Retinal pigment epithelial cell (primary cell): ENCODE measurements at regions not wholly inside any gene's neighbourhood (a gene's known extent, or its start where the extent isn't known, plus 50 kb on each side); places are given as distances from the start of the nearest gene placed in this dataset.

Source experiments
- DNase-seq: peaks from one replicate; pipeline ENCODE4 v3.0.0-alpha.2; 2010; ENCODE audit warnings: low read depth
- H3K4me3 ChIP-seq: 2 replicates; pipeline ENCODE4 v1.5.1; 2011; ENCODE audit warnings: mild to moderate bottlenecking, low read length, control low read depth, moderate library complexity
- TF ChIP-seq, protein P1 (sequence below): conservative IDR thresholded peaks from 2 replicates; pipeline ENCODE4 v1.5.1; 2011; ENCODE audit warnings: low read depth, low read length, control low read depth, inconsistent platforms

DNA sequence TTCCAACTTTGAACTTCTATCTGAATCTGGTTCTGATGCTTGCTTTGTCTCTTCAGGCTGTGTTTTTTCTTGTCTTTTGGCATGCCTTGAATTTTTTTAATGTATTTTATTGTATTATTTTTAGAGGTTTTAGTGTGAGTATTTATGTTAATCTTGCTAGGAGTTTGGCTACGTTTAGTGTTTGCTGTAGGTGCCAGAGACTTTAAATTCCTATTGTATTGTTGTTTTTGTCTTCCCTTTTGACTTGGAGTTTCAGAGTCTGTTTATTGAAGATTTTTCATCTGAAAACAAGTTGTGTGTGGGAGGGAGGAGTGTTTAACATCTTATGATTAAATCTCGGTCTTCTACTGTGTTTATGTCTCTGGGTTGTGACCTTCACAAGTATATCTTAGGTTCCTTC lies 956.8 kb downstream of the TLE1 start:
- TF ChIP-seq, protein P1, sequence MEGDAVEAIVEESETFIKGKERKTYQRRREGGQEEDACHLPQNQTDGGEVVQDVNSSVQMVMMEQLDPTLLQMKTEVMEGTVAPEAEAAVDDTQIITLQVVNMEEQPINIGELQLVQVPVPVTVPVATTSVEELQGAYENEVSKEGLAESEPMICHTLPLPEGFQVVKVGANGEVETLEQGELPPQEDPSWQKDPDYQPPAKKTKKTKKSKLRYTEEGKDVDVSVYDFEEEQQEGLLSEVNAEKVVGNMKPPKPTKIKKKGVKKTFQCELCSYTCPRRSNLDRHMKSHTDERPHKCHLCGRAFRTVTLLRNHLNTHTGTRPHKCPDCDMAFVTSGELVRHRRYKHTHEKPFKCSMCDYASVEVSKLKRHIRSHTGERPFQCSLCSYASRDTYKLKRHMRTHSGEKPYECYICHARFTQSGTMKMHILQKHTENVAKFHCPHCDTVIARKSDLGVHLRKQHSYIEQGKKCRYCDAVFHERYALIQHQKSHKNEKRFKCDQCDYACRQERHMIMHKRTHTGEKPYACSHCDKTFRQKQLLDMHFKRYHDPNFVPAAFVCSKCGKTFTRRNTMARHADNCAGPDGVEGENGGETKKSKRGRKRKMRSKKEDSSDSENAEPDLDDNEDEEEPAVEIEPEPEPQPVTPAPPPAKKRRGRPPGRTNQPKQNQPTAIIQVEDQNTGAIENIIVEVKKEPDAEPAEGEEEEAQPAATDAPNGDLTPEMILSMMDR, result no peak
- no peak overlapping the region for H3K4me3 ChIP-seq
- no peak for DNase-seq

DNA sequence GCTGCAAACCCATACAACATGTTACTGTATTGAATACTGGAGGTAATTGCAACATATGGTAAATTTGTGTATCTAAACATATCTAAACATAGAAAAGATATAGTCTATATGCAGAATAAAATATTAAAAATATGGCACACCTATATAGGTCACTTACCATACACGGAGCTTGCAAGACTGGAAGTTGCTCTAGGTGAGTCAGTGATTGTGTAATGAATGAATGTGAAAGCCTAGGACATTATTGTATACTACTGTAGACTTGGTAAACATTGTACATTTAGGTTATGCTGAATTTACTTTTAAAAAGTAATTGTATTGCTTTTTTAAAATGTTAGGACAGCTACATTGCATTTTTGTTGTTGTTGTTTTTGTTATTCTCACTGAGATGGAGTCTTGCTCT lies 968.8 kb downstream of the TLE1 start:
- TF ChIP-seq, protein P1, result no peak
- H3K4me3 ChIP-seq, result no peak overlapping the region
- no peak for DNase-seq

DNA sequence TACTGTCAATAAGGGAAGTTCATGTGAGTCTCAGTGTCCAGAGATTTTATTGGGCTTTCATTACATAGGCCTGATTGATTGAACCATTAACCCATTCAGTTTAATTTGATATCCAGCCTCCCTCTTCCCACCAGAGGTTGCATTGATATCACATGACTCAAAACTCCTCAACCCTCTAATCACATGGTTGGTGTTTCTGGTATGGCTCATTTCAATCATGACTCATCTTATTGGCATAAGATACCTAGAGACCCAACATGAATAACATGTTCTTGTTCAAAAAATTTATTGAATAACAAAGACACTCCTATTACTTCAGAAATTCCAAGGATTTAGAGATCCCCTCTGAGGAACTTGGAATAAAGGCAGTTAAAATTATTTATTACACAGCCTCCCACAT lies 982.2 kb downstream of the TLE1 start:
- H3K4me3 ChIP-seq, result no peak overlapping the region
- TF ChIP-seq, protein P1, result no peak
- DNase-seq, result no peak

DNA sequence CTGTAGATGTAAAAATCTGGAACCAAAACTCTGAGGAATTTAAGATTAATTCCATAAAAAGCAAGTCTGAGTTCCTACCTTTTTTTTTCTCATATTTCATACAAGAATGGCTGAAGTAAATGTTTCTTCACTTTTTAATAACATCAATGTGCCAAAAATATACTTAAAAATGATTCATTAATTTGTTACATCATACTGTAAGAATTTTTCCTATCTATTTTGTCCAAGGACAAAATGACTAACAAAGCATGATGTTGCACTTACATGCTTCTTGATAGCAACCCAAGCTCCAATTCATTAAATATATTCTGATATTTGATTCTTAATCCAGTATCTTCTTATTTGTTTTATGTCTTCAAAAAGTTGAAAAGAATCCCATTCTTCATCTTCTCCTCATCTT lies 988.3 kb downstream of the TLE1 start:
- DNase-seq, result no peak
- no peak overlapping the region for H3K4me3 ChIP-seq
- TF ChIP-seq, protein P1, result no peak

DNA sequence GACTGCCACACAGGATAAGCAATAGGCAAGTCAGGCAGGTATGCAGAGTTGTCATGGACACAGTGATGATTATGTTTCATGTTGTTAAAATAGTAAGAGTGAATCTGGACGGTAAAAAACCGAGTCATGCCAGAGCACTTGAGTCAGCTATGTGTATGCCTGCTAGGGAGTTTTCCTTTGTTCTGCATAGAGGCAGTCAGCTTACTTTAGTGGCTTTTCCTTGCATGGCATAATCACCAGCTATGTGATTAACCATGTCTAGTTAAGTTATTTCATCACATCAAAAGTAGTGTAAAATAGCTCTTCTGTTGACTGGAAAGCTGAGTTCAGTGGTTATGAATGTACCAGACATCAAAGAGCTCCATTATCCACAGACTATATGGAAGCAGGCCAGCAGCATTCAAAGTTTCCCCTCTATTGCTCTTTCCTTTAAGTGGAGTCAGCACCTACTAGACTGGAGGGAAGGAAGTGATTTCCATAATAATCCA lies 989.8 kb downstream of the TLE1 start:
- no peak overlapping the region for H3K4me3 ChIP-seq
- TF ChIP-seq, protein P1, result no peak
- peak; percentile 97 for DNase-seq

DNA sequence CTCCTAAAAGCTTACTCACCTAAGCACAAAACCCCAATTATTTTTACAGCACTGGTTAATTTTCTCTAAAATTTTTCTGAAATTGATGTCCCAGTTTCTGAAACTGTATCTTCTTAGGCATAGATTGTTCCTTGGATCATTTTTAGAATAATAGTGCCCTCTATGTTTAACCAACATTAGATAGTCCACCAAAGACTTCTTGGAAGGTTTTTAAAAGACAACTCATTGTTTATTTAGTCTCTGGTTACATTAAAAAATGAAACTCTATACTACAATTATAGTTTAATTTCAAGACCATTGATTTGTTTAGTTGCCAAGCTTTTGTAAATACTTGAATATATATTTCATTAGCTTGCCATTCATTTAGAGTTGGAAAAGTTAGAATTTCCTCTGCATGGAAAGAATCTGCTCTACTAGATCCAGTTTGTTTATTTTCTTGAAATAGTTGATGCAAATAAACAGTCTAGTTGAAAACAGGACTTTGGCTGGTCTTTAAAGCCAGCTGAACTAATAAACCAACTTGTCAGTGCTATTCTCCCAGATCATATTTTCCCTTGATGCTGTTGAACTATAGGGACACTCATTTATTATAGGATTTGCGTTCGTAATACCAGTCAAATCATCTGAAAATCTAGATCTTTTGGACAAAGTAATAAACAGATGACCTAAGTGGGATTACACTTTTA lies 990.5 kb downstream of the TLE1 start:
- no peak overlapping the region for H3K4me3 ChIP-seq
- TF ChIP-seq, protein P1, result no peak
- DNase-seq, result no peak

DNA sequence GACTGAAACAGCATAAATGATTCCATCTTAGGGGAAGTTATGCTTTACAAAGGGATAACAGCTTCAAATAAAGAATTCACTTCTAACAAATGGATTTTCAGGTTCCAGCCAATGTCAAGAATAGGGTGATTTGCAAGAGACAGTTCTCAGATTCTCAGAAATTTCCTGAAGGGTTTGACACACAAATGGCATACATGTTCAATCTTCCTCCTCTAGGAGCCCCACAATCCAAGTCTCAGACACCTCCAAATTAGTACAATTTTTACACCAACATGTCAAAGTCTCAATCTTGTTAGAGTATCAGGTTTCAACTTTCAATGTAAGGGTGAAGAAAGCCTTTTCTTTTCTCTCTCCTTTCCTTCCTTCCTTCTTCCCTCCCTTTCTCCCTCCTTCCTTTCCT lies 996.6 kb downstream of the TLE1 start:
- TF ChIP-seq, protein P1, result no peak
- no peak overlapping the region for H3K4me3 ChIP-seq
- DNase-seq, result no peak
